ENCODE measurements at regions not wholly inside any gene's neighbourhood (a gene's known extent, or its start where the extent isn't known, plus 50 kb on each side); places are given as distances from the start of the nearest gene placed in this dataset.

GRCh38 chr18:51754566-51754965, 557.1 kb upstream of the MEX3C start:
- TF ChIP-seq, protein P1, sequence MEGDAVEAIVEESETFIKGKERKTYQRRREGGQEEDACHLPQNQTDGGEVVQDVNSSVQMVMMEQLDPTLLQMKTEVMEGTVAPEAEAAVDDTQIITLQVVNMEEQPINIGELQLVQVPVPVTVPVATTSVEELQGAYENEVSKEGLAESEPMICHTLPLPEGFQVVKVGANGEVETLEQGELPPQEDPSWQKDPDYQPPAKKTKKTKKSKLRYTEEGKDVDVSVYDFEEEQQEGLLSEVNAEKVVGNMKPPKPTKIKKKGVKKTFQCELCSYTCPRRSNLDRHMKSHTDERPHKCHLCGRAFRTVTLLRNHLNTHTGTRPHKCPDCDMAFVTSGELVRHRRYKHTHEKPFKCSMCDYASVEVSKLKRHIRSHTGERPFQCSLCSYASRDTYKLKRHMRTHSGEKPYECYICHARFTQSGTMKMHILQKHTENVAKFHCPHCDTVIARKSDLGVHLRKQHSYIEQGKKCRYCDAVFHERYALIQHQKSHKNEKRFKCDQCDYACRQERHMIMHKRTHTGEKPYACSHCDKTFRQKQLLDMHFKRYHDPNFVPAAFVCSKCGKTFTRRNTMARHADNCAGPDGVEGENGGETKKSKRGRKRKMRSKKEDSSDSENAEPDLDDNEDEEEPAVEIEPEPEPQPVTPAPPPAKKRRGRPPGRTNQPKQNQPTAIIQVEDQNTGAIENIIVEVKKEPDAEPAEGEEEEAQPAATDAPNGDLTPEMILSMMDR (IDR thresholded peaks at IDR 0.05): no peak
- no peak for TF ChIP-seq POLR2A (IDR thresholded peaks at IDR 0.05)
